ENCODE measurements at regions not wholly inside any gene's neighbourhood (a gene's known extent, or its start where the extent isn't known, plus 50 kb on each side); places are given as distances from the start of the nearest gene placed in this dataset.

- H3K36me3 ChIP-seq (replicated peaks; ENCODE audit: insufficient read depth, low read length): no peaks in the 10 kb centered on the region
- H3K79me2 ChIP-seq (ENCODE audit: low read length): no peaks in the 10 kb centered on the region
- H3F3A ChIP-seq (ENCODE audit: insufficient read depth, low read length): no peaks in the 10 kb centered on the region
- H3K4me2 ChIP-seq (ENCODE audit: low read depth, low read length): no peak overlapping the region
- H3K9me2 ChIP-seq (replicated peaks; ENCODE audit: insufficient read depth, low read length): no peaks in the 10 kb centered on the region
- H2AFZ ChIP-seq (ENCODE audit: low read length): no peak overlapping the region
- no peaks in the 10 kb centered on the region for H4K20me1 ChIP-seq (ENCODE audit: insufficient read depth, low read length)
- TF ChIP-seq EZH2 (optimal IDR thresholded peaks at IDR 0.05; ENCODE audit: low read depth, low read length): no peak
- no peak overlapping the region for H3K9ac ChIP-seq (ENCODE audit: low read length)
- H3K27ac ChIP-seq (ENCODE audit: low read length): no peak overlapping the region
- no peaks in the 10 kb centered on the region for H3K27me3 ChIP-seq (replicated peaks; ENCODE audit: insufficient read depth, low read length)
- H3K4me1 ChIP-seq (ENCODE audit: low read length): no peaks in the 10 kb centered on the region
- no peak overlapping the region for H3K4me3 ChIP-seq (ENCODE audit: low read length)
- H3K9me3 ChIP-seq (replicated peaks; ENCODE audit: insufficient read depth, low read length): no peaks in the 10 kb centered on the region
- no peak for DNase-seq
Measured at GRCh38 chr1:189274267-189274666, 1203.4 kb downstream of the BRINP3 start.

- Histone ChIP-seq H3K9me2 (replicated peaks; ENCODE audit: insufficient read depth, low read length) (no peaks in the 10 kb centered on the region), H3K36me3 (replicated peaks; ENCODE audit: insufficient read depth, low read length) (no peaks in the 10 kb centered on the region), H3K27ac (ENCODE audit: low read length) (no peak overlapping the region), H3K4me2 (ENCODE audit: low read depth, low read length) (no peak overlapping the region), H3K79me2 (ENCODE audit: low read length) (no peaks in the 10 kb centered on the region), H3K9ac (ENCODE audit: low read length) (no peak overlapping the region), H3F3A (ENCODE audit: insufficient read depth, low read length) (no peaks in the 10 kb centered on the region), H4K20me1 (ENCODE audit: insufficient read depth, low read length) (no peaks in the 10 kb centered on the region), H3K4me1 (ENCODE audit: low read length) (no peaks in the 10 kb centered on the region), H3K4me3 (ENCODE audit: low read length) (no peak overlapping the region), H3K9me3 (replicated peaks; ENCODE audit: insufficient read depth, low read length) (no peaks in the 10 kb centered on the region), H2AFZ (ENCODE audit: low read length) (no peak overlapping the region), H3K27me3 (replicated peaks; ENCODE audit: insufficient read depth, low read length) (no peaks in the 10 kb centered on the region)
- no peak for TF ChIP-seq CTCF (IDR thresholded peaks at IDR 0.05; ENCODE audit: low read length)
- TF ChIP-seq EZH2phosphoT487 (IDR thresholded peaks at IDR 0.05; ENCODE audit: low read length): no peak
- TF ChIP-seq EZH2 (optimal IDR thresholded peaks at IDR 0.05; ENCODE audit: low read depth, low read length): no peak
- no peak for DNase-seq
Measured at GRCh38 chr1:189275796-189276195, 1201.9 kb downstream of the BRINP3 start.

- H3K27me3 ChIP-seq (replicated peaks; ENCODE audit: insufficient read depth, low read length): no peaks in the 10 kb centered on the region
- no peak for DNase-seq
- TF ChIP-seq EZH2phosphoT487 (IDR thresholded peaks at IDR 0.05; ENCODE audit: low read length) (no peak), EZH2 (optimal IDR thresholded peaks at IDR 0.05; ENCODE audit: low read depth, low read length) (no peak)
- H3K4me1 ChIP-seq (ENCODE audit: low read length): no peaks in the 10 kb centered on the region
- H3K9ac ChIP-seq (ENCODE audit: low read length): no peak overlapping the region
- no peak overlapping the region for H3K4me3 ChIP-seq (ENCODE audit: low read length)
- no peaks in the 10 kb centered on the region for H3K9me2 ChIP-seq (replicated peaks; ENCODE audit: insufficient read depth, low read length)
- H3K79me2 ChIP-seq (ENCODE audit: low read length): no peaks in the 10 kb centered on the region
- H2AFZ ChIP-seq (ENCODE audit: low read length): no peak overlapping the region
- H3K9me3 ChIP-seq (replicated peaks; ENCODE audit: insufficient read depth, low read length): no peaks in the 10 kb centered on the region
- no peaks in the 10 kb centered on the region for H4K20me1 ChIP-seq (ENCODE audit: insufficient read depth, low read length)
- no peaks in the 10 kb centered on the region for H3F3A ChIP-seq (ENCODE audit: insufficient read depth, low read length)
- no peak overlapping the region for H3K27ac ChIP-seq (ENCODE audit: low read length)
- H3K4me2 ChIP-seq (ENCODE audit: low read depth, low read length): no peak overlapping the region
- H3K36me3 ChIP-seq (replicated peaks; ENCODE audit: insufficient read depth, low read length): no peaks in the 10 kb centered on the region
Measured at GRCh38 chr1:189289346-189289745, 1188.3 kb downstream of the BRINP3 start.

GRCh38 chr1:189301235-189301634 is 1176.4 kb downstream of the BRINP3 start:
- Histone ChIP-seq H3K27ac (ENCODE audit: low read length) (no peak overlapping the region), H3K36me3 (replicated peaks; ENCODE audit: insufficient read depth, low read length) (no peaks in the 10 kb centered on the region), H3K9me2 (replicated peaks; ENCODE audit: insufficient read depth, low read length) (no peaks in the 10 kb centered on the region), H2AFZ (ENCODE audit: low read length) (no peak overlapping the region), H4K20me1 (ENCODE audit: insufficient read depth, low read length) (no peaks in the 10 kb centered on the region), H3K9ac (ENCODE audit: low read length) (no peak overlapping the region), H3K79me2 (ENCODE audit: low read length) (no peaks in the 10 kb centered on the region), H3K4me2 (ENCODE audit: low read depth, low read length) (no peak overlapping the region), H3K4me3 (ENCODE audit: low read length) (no peak overlapping the region), H3K4me1 (ENCODE audit: low read length) (no peaks in the 10 kb centered on the region), H3K9me3 (replicated peaks; ENCODE audit: insufficient read depth, low read length) (no peaks in the 10 kb centered on the region), H3F3A (ENCODE audit: insufficient read depth, low read length) (no peaks in the 10 kb centered on the region), H3K27me3 (replicated peaks; ENCODE audit: insufficient read depth, low read length) (no peaks in the 10 kb centered on the region)
- TF ChIP-seq EZH2phosphoT487 (IDR thresholded peaks at IDR 0.05; ENCODE audit: low read length): no peak
- TF ChIP-seq EZH2 (optimal IDR thresholded peaks at IDR 0.05; ENCODE audit: low read depth, low read length): no peak
- no peak for TF ChIP-seq CTCF (IDR thresholded peaks at IDR 0.05; ENCODE audit: low read length)
- DNase-seq: no peak

Data from MM.1S (cell line).